ENCODE measurements at regions not wholly inside any gene's neighbourhood (a gene's known extent, or its start where the extent isn't known, plus 50 kb on each side); places are given as distances from the start of the nearest gene placed in this dataset.

GRCh38 chr4:8765084-8765483 lies 106.6 kb downstream of the HMX1 start:
- TF ChIP-seq CTCF (IDR thresholded peaks at IDR 0.05) (no peak), POLR2AphosphoS5 (IDR thresholded peaks at IDR 0.05) (no peak)

All from upper lobe of left lung (tissue), 4 donors.